Progenitor cell of endocrine pancreas (in vitro differentiated cells): ENCODE measurements at regions not wholly inside any gene's neighbourhood (a gene's known extent, or its start where the extent isn't known, plus 50 kb on each side); places are given as distances from the start of the nearest gene placed in this dataset.

Experiments
- DNase-seq: peaks from one replicate; pipeline ENCODE4 v3.0.0; 2021; ENCODE audit warnings: low spot score; ENCODE audit not compliant: unreplicated experiment
- H3K27ac Mint-ChIP-seq: 2 replicates; pipeline ENCODE4 v1.8.0; 2021; ENCODE audit warnings: mild to moderate bottlenecking, moderate library complexity, mixed read lengths
- H3K27me3 Mint-ChIP-seq: 2 replicates; pipeline ENCODE4 v1.8.0; 2021; ENCODE audit warnings: mixed read lengths
- H3K36me3 Mint-ChIP-seq: 2 replicates; pipeline ENCODE4 v1.8.0; 2022; ENCODE audit warnings: mixed read lengths; ENCODE audit not compliant: insufficient read depth
- H3K4me1 Mint-ChIP-seq: 2 replicates; pipeline ENCODE4 v1.8.0; 2021; ENCODE audit warnings: low read depth, mixed read lengths
- H3K4me3 Mint-ChIP-seq: 2 replicates; pipeline ENCODE4 v1.8.0; 2021; ENCODE audit warnings: low read depth, mild to moderate bottlenecking, moderate library complexity, mixed read lengths
- H3K9me3 Mint-ChIP-seq: 2 replicates; pipeline ENCODE4 v1.8.0; 2021; ENCODE audit warnings: low read depth, mixed read lengths
- TF ChIP-seq, protein P1 (sequence below): fragments of 200-600 bp; sonication (generic); IDR thresholded peaks from one replicate; pipeline ENCODE4 v1.5.0; 2021; ENCODE audit warnings: antibody characterized with exemption, mild to moderate bottlenecking; ENCODE audit not compliant: unreplicated experiment

DNA sequence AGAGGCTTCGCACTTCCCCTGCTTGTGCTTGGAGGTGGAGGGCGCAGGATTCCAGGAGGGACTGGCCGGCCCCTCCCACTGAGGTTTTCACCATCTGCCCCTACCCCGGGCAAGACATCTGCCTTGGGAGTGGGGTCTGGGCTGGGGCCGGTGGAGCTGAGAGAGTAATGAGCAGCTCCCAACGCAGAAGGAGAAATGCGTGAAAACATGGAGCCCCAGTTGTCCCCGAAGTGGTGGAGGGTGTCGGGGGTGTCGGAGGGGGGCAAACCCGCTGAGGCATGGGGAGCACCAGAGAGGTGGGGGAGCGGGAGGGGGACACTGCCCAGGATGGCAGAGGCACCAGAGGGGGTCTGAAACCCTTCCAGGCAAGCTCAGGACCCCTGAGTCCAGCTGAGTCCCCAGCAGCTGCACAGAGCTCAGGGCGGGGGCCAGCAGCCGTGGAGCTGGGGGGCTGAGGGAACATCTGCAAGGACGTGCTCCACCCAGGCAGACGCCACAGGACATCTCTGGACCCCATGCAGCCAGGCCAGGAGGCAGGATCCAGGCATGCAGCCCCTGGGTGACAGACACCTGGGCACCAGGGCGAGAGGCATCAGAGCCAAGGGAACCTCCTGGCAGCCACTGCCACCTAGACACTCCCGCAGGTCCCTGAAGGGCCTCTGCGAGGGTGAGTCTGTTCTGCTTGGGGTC, 110.6 kb downstream of the SIK1 start:
- H3K9me3 Mint-ChIP-seq, result peaks cover 3% of the 10 kb centered on the region
- H3K27me3 Mint-ChIP-seq, result no peaks in the 10 kb centered on the region
- no peak for DNase-seq
- no peak overlapping the region for H3K27ac Mint-ChIP-seq
- H3K4me1 Mint-ChIP-seq, result peaks cover 14% of the 10 kb centered on the region
- no peaks in the 10 kb centered on the region for H3K36me3 Mint-ChIP-seq
- H3K4me3 Mint-ChIP-seq, result no peak overlapping the region
- TF ChIP-seq, protein P1, sequence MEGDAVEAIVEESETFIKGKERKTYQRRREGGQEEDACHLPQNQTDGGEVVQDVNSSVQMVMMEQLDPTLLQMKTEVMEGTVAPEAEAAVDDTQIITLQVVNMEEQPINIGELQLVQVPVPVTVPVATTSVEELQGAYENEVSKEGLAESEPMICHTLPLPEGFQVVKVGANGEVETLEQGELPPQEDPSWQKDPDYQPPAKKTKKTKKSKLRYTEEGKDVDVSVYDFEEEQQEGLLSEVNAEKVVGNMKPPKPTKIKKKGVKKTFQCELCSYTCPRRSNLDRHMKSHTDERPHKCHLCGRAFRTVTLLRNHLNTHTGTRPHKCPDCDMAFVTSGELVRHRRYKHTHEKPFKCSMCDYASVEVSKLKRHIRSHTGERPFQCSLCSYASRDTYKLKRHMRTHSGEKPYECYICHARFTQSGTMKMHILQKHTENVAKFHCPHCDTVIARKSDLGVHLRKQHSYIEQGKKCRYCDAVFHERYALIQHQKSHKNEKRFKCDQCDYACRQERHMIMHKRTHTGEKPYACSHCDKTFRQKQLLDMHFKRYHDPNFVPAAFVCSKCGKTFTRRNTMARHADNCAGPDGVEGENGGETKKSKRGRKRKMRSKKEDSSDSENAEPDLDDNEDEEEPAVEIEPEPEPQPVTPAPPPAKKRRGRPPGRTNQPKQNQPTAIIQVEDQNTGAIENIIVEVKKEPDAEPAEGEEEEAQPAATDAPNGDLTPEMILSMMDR, result no peak

DNA sequence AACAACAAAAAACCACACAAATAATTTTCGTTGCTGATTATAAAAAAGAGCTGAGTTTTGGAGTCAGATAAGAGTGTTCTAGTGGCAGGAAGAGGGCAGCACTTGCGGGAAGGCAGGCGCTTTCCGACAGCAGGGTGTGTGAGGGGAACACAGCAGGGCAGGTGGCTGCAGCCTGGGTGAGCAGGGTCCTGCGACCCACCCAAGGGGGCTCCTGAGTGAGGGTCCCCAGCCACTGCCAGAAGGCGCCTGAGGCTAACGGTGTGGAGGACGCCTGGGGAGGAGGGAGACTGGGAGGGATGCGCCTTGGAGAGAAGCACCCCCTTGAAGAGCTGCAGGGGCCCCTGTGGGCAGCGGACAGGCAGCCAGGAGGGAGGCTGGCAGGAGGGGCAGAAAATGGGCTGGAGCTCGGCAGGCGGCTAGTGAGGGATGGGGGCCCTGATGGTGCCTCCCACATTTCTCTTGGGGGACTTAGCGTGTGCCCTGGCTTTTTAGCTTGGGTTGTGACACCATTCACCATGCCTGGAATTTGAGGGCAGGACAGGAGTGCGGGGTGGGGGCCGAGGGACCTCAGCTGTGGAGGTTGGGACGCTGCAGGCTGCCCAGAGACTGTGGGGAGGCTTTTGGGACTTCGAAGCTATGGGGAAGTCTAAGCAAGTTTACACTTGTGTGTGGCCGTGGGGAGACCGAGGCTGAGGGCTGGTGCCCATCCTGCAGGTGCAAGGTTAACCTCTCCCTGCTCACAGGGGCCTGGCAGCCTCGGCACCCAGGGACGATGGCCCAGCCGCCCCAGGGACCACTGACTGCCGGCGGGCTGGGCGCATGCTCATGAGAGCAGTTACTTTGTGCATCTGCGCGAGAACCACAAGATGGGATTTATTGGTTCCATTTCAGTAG, 111.4 kb downstream of the SIK1 start:
- H3K27ac Mint-ChIP-seq, result no peak overlapping the region

DNA sequence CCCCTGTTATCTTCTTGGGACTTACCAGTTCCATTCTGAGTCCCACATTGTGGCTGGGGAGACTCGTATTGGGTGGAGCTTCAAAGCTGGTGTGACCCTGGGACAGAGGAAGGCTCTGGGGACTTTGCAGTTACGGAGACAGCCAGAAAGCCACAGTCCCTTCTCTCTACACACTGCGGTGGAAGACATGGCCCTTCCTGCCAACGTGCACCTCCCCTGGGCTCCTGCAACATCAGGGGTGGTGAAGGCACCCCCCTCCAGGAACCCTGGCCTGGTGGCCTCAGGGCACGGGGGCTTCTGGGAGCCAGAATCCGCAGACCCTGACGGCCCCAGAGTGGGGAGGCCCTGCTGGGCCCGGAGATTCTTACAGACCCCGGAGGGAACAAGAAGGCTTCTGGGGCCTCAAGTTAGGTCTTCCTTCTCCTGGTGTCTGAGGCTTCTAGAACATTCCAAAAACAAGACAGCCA, 113.0 kb downstream of the SIK1 start:
- Mint-ChIP-seq H3K9me3 (peaks cover 3% of the 10 kb centered on the region), H3K4me1 (peaks cover 17% of the 10 kb centered on the region), H3K27ac (no peak overlapping the region), H3K4me3 (no peak overlapping the region), H3K27me3 (peaks cover 3% of the 10 kb centered on the region), H3K36me3 (no peaks in the 10 kb centered on the region)
- DNase-seq, result no peak
- TF ChIP-seq, protein P1, result no peak

More for the DNA sequence above, 111.4 kb downstream of the SIK1 start:
- H3K4me1 Mint-ChIP-seq, result peaks cover 17% of the 10 kb centered on the region
- peaks cover 3% of the 10 kb centered on the region for H3K9me3 Mint-ChIP-seq
- TF ChIP-seq, protein P1, result no peak
- no peaks in the 10 kb centered on the region for H3K27me3 Mint-ChIP-seq
- no peak for DNase-seq
- no peaks in the 10 kb centered on the region for H3K36me3 Mint-ChIP-seq
- no peak overlapping the region for H3K4me3 Mint-ChIP-seq

DNA sequence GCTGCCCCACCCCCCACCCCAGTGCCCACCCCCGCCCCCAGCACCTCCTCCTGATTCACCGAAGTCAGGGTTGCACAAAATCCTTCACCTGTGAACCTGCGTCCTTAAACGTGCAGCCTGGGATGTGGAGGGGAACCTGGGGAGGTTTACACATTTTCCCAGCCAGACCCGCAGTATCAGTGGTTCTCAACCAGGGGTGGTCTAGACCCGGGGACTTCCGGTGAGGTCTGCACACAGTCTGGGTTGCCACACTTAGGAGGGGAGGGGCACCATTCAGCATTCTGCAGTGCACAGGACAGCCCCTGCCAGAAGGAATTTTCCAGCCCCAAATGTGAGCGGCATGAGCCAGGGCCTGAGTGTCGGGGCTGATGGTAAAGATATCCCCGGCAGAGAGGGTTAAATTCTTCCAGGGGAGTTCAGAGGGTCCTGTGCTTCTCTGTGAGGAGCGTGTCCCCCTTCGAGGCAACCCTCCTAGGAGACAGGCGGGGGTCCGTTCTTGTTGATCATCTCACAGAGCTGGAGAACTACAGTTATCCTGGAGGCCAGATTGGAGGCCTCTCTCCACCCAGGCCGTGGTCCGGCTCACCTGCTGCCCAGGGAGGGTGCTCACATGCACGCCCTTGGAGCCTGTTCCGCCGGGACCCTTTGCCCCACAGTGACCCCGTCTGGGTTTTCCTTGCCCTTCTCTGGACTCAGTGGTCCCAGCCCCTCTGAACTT, 113.6 kb downstream of the SIK1 start:
- H3K27ac Mint-ChIP-seq, result no peak overlapping the region
- DNase-seq, result no peak
- TF ChIP-seq, protein P1, result no peak
- no peak overlapping the region for H3K4me3 Mint-ChIP-seq
- H3K9me3 Mint-ChIP-seq, result peaks cover 3% of the 10 kb centered on the region
- H3K36me3 Mint-ChIP-seq, result no peaks in the 10 kb centered on the region
- H3K27me3 Mint-ChIP-seq, result peaks cover 3% of the 10 kb centered on the region
- H3K4me1 Mint-ChIP-seq, result peaks cover 17% of the 10 kb centered on the region

DNA sequence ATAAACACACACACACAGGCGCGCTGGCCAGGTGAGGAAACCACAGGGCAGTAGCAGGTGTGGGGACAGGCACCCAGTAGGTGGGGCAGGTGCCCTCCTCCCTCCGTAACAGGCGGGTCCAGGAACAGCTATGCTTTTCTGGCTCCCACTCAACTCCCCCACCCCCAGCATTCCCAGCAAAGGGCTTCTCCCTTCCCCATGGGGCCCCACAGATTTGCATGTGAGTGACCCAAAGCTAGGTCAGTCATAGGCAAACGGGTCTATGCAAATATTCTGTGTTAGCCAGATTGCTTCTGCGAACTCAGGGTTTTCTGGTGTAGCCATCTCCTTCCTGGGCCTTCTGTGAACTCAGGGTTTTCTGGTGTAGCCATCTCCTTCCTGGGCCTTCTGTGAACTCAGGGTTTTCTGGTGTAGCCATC, 114.2 kb downstream of the SIK1 start:
- TF ChIP-seq, protein P1, result no peak
- peaks cover 17% of the 10 kb centered on the region for H3K4me1 Mint-ChIP-seq
- no peaks in the 10 kb centered on the region for H3K36me3 Mint-ChIP-seq
- H3K4me3 Mint-ChIP-seq, result no peak overlapping the region
- H3K27ac Mint-ChIP-seq, result no peak overlapping the region
- H3K27me3 Mint-ChIP-seq, result peaks cover 3% of the 10 kb centered on the region
- no peak for DNase-seq
- H3K9me3 Mint-ChIP-seq, result peaks cover 3% of the 10 kb centered on the region
